IMR-90 (cell line): ENCODE measurements at regions not wholly inside any gene's neighbourhood (a gene's known extent, or its start where the extent isn't known, plus 50 kb on each side); places are given as distances from the start of the nearest gene placed in this dataset.

Source experiments
- ATAC-seq: fragments of 200-7000 bp; cut with Tn5 transposase; 2 replicates; pipeline ENCODE4 v1.9.1; 2020; ENCODE audit warnings: low read depth, mild to moderate bottlenecking, moderate library complexity
- BruUV-seq: library from RNA; stranded (reverse); fragments of 400-500 nt; replicated peaks from 2 replicates; lab custom pipeline; 2021; lab: Mats Ljungman, UMichigan
- CTCF ChIA-PET: fragments of 300-600 bp; formaldehyde crosslinking; extraction: SDS; loops from one replicate; lab custom pipeline; 2021; ENCODE audit warnings: antibody characterized with exemption; lab: Yijun Ruan, JAX
- POLR2A ChIA-PET: fragments of 300-600 bp; sonication (Branson Sonifier 250); formaldehyde crosslinking; loops from one replicate; lab custom pipeline; 2022; ENCODE audit warnings: antibody characterized with exemption; ENCODE audit not compliant: unreplicated experiment; lab: Charles Lee
- DNase-seq: peaks from one replicate; pipeline ENCODE4 v3.0.0; 2013
- H2AFZ ChIP-seq: replicated peaks from 2 replicates; pipeline ENCODE3; 2013; ENCODE audit warnings: low read length, mild to moderate bottlenecking; ENCODE audit not compliant: poor library complexity
- H2AK5ac ChIP-seq: 2 replicates; pipeline ENCODE4 v1.6.1; 2013; ENCODE audit warnings: low read depth, low read length, inconsistent platforms
- H2AK9ac ChIP-seq: replicated peaks from 2 replicates; pipeline ENCODE3; 2013; ENCODE audit warnings: mild to moderate bottlenecking, low read depth, low read length, moderate library complexity; ENCODE audit not compliant: poor library complexity
- H2BK120ac ChIP-seq: 2 replicates; pipeline ENCODE4 v1.6.1; 2013; ENCODE audit warnings: low read depth, low read length, inconsistent platforms
- H2BK15ac ChIP-seq: 3 replicates; pipeline ENCODE4 v1.6.1; 2013; ENCODE audit warnings: low read depth, low read length, inconsistent platforms
- H2BK20ac ChIP-seq: 2 replicates; pipeline ENCODE4 v1.6.1; 2013; ENCODE audit warnings: low read depth, mild to moderate bottlenecking, inconsistent platforms, low read length, moderate library complexity
- H2BK5ac ChIP-seq: 2 replicates; pipeline ENCODE4 v1.6.1; 2013; ENCODE audit warnings: mild to moderate bottlenecking, low read depth, low read length, inconsistent platforms; ENCODE audit not compliant: poor library complexity, severe bottlenecking
- H3K14ac ChIP-seq: replicated peaks from 2 replicates; pipeline ENCODE4 v1.6.1; 2013; ENCODE audit warnings: low read depth, low read length, inconsistent platforms
- H3K18ac ChIP-seq: 2 replicates; pipeline ENCODE4 v1.6.1; 2013; ENCODE audit warnings: low read depth, low read length, control low read depth
- H3K23ac ChIP-seq: 2 replicates; pipeline ENCODE4 v1.6.1; 2013; ENCODE audit warnings: low read depth, low read length, inconsistent platforms
- H3K27ac ChIP-seq: 2 replicates; pipeline ENCODE4 v1.5.1; 2013; ENCODE audit warnings: mild to moderate bottlenecking, control low read depth, low read length; ENCODE audit not compliant: insufficient read depth
- H3K27me3 ChIP-seq: 2 replicates; pipeline ENCODE4 v1.6.1; 2013; ENCODE audit warnings: low read length; ENCODE audit not compliant: control insufficient read depth, insufficient read depth
- H3K36me3 ChIP-seq: 2 replicates; pipeline ENCODE4 v1.6.1; 2013; ENCODE audit warnings: low read length, mixed read lengths; ENCODE audit not compliant: control insufficient read depth, insufficient read depth
- H3K4ac ChIP-seq: 2 replicates; pipeline ENCODE4 v1.6.1; 2013; ENCODE audit warnings: low read depth, low read length, inconsistent platforms
- H3K4me1 ChIP-seq: 2 replicates; pipeline ENCODE4 v1.6.1; 2013; ENCODE audit warnings: low read length, mixed read lengths; ENCODE audit not compliant: control insufficient read depth, insufficient read depth
- H3K4me2 ChIP-seq: 2 replicates; pipeline ENCODE4 v1.6.1; 2013; ENCODE audit warnings: low read depth, mild to moderate bottlenecking, control low read depth, low read length, moderate library complexity
- H3K4me3 ChIP-seq: 2 replicates; pipeline ENCODE4 v1.5.1; 2013; ENCODE audit warnings: low read depth, mild to moderate bottlenecking, control low read depth, low read length, moderate library complexity; ENCODE audit not compliant: insufficient read depth
- H3K56ac ChIP-seq: 2 replicates; pipeline ENCODE4 v1.6.1; 2013; ENCODE audit warnings: low read length, inconsistent platforms; ENCODE audit not compliant: insufficient read depth; ENCODE audit errors: extremely low read depth
- H3K79me1 ChIP-seq, 2 experiments: 2 replicates each; pipeline ENCODE4 v1.6.1; 2013; ENCODE audit warnings: low read length in 2 of 2, inconsistent platforms in 1 of 2, low read depth in 1 of 2
- H3K9ac ChIP-seq: 2 replicates; pipeline ENCODE4 v1.6.1; 2013; ENCODE audit warnings: low read depth, low read length, control low read depth
- H3K9me1 ChIP-seq: 2 replicates; pipeline ENCODE4 v1.6.1; 2013; ENCODE audit warnings: low read length, inconsistent platforms; ENCODE audit not compliant: insufficient read depth
- H3K9me3 ChIP-seq: 2 replicates; pipeline ENCODE4 v1.6.1; 2013; ENCODE audit warnings: low read length; ENCODE audit not compliant: control insufficient read depth, insufficient read depth
- H4K20me1 ChIP-seq: 2 replicates; pipeline ENCODE4 v1.6.1; 2013; ENCODE audit warnings: low read length, inconsistent platforms; ENCODE audit not compliant: insufficient read depth
- H4K5ac ChIP-seq: 2 replicates; pipeline ENCODE4 v1.6.1; 2013; ENCODE audit warnings: mild to moderate bottlenecking, low read depth, low read length, control low read depth
- H4K8ac ChIP-seq, 2 experiments: 2 replicates each; pipeline ENCODE4 v1.6.1; 2013; ENCODE audit warnings: low read depth in 2 of 2, low read length in 2 of 2, control low read depth in 1 of 2, inconsistent platforms in 1 of 2
- H4K91ac ChIP-seq: 2 replicates; pipeline ENCODE4 v1.6.1; 2013; ENCODE audit warnings: low read depth, low read length, inconsistent platforms; ENCODE audit not compliant: insufficient read depth
- BHLHE40 ChIP-seq: fragments of 150-350 bp; IDR thresholded peaks from 2 replicates; pipeline ENCODE4 v1.6.1; 2016; ENCODE audit warnings: mild to moderate bottlenecking, low read depth, low read length
- CEBPB ChIP-seq: IDR thresholded peaks from 2 replicates; pipeline ENCODE4 v1.6.1; 2012; ENCODE audit warnings: low read depth, low read length, improper control_type of control experiment
- CHD1 ChIP-seq: IDR thresholded peaks from 2 replicates; pipeline ENCODE4 v1.6.1; 2012; ENCODE audit warnings: low read depth, low read length, improper control_type of control experiment
- CTCF ChIP-seq: conservative IDR thresholded peaks from 2 replicates; pipeline ENCODE4 v1.5.1; 2012; ENCODE audit warnings: mild to moderate bottlenecking, low read depth, low read length, improper control_type of control experiment
- ELK1 ChIP-seq: fragments of 150-350 bp; IDR thresholded peaks from 2 replicates; pipeline ENCODE4 v1.6.1; 2016; ENCODE audit warnings: low read depth, mild to moderate bottlenecking, low read length, moderate library complexity, borderline replicate concordance
- FOS ChIP-seq: fragments of 150-350 bp; IDR thresholded peaks from 2 replicates; pipeline ENCODE4 v1.6.1; 2016; ENCODE audit warnings: low read depth, low read length
- MAFK ChIP-seq: IDR thresholded peaks from 2 replicates; pipeline ENCODE4 v1.6.1; 2012; ENCODE audit warnings: low read depth, low read length, improper control_type of control experiment
- MAZ ChIP-seq: IDR thresholded peaks from 2 replicates; pipeline ENCODE4 v1.6.1; 2012; ENCODE audit warnings: low read depth, mild to moderate bottlenecking, low read length, improper control_type of control experiment, moderate library complexity, borderline replicate concordance
- MXI1 ChIP-seq: IDR thresholded peaks from 2 replicates; pipeline ENCODE4 v1.6.1; 2012; ENCODE audit warnings: low read depth, mild to moderate bottlenecking, low read length, moderate library complexity, borderline replicate concordance
- NFE2L2 ChIP-seq: fragments of 150-350 bp; IDR thresholded peaks from 2 replicates; pipeline ENCODE4 v1.6.1; 2016; ENCODE audit warnings: low read depth, mild to moderate bottlenecking, low read length
- POLR2A ChIP-seq: IDR thresholded peaks from 2 replicates; pipeline ENCODE4 v1.6.1; 2012; ENCODE audit warnings: mild to moderate bottlenecking, low read depth, low read length
- RAD21 ChIP-seq: IDR thresholded peaks from 2 replicates; pipeline ENCODE4 v1.6.1; 2012; ENCODE audit warnings: low read length, improper control_type of control experiment
- RCOR1 ChIP-seq: IDR thresholded peaks from 2 replicates; pipeline ENCODE4 v1.6.1; 2012; ENCODE audit warnings: mild to moderate bottlenecking, low read length, improper control_type of control experiment; ENCODE audit not compliant: insufficient replicate concordance
- RFX5 ChIP-seq: IDR thresholded peaks from 2 replicates; pipeline ENCODE4 v1.8.0; 2012; ENCODE audit warnings: low read depth, mild to moderate bottlenecking, low read length, moderate library complexity
- SMC3 ChIP-seq: fragments of 150-350 bp; IDR thresholded peaks from 2 replicates; pipeline ENCODE4 v1.6.1; 2016; ENCODE audit warnings: low read depth, mild to moderate bottlenecking, antibody characterized with exemption, low read length, moderate library complexity
- USF2 ChIP-seq: fragments of 150-350 bp; IDR thresholded peaks from 2 replicates; pipeline ENCODE4 v1.6.1; 2017; ENCODE audit warnings: mild to moderate bottlenecking, antibody characterized with exemption, low read length, low read depth
- WGBS, 2 experiments: methylation state at CpG; one replicate each; pipeline versions ENCODE4 v1.1.5 to v1.1.7; 2013; ENCODE audit warnings: missing lambda C conversion rate in 2 of 2; ENCODE audit not compliant: insufficient read length in 1 of 2; ENCODE audit errors: extremely low coverage in 2 of 2; 5-methylcytosine and 5-hydroxymethylcytosine counted together
- dilution Hi-C: fragments of 300-500 bp; cut with HindIII; formaldehyde crosslinking; loops from one replicate; pipeline ENCODE4 v1.14.3; 2018; ENCODE audit warnings: low sequenced_read_pairs; ENCODE audit not compliant: unreplicated experiment
- in situ Hi-C: fragments of 300-500 bp; cut with MboI; formaldehyde crosslinking; loops from 3 replicates; pipeline ENCODE4 v1.14.3; 2019; ENCODE audit warnings: low sequenced_read_pairs, inconsistent platforms, mixed read lengths
- intact Hi-C: fragments of 100-400 bp; cut with micrococcal nuclease; formaldehyde crosslinking; loops from 2 replicates; pipeline ENCODE4 v1.10.0; 2022

- Histone ChIP-seq H3K4me1 (no peaks in the 10 kb centered on the region), H3K23ac (no peak overlapping the region), H3K4ac (no peak overlapping the region), H2AFZ (no peak overlapping the region), H3K27me3 (peaks cover 43% of the 10 kb centered on the region), H2AK5ac (no peak overlapping the region), H3K14ac (no peak overlapping the region), H3K18ac (no peak overlapping the region), H4K91ac (no peak overlapping the region), H2AK9ac (no peak overlapping the region), H3K56ac (no peak overlapping the region), H2BK5ac (no peak overlapping the region), H3K27ac (no peak overlapping the region), H3K4me2 (no peak overlapping the region), H4K20me1 (no peaks in the 10 kb centered on the region), H3K79me1 (no peaks in the 10 kb centered on the region), H3K9ac (no peak overlapping the region), H4K8ac (no peak overlapping the region), H3K9me3 (no peaks in the 10 kb centered on the region), H3K36me3 (no peaks in the 10 kb centered on the region), H3K4me3 (no peak overlapping the region), H2BK120ac (no peak overlapping the region), H3K9me1 (no peaks in the 10 kb centered on the region), H2BK15ac (no peak overlapping the region), H4K5ac (no peak overlapping the region), H2BK20ac (no peak overlapping the region)
- in situ Hi-C loops = no loop called here
- POLR2A ChIA-PET = no interaction called here
- TF ChIP-seq RCOR1 (no peak), NFE2L2 (no peak), SMC3 (no peak), CEBPB (no peak), ELK1 (no peak), MAZ (no peak), MAFK (no peak), BHLHE40 (no peak), RFX5 (no peak), RAD21 (no peak), FOS (no peak), POLR2A (no peak), CTCF (no peak), USF2 (no peak), CHD1 (no peak), MXI1 (no peak)
- DNase-seq (no peak), ATAC-seq (no peak)
- WGBS, 2 experiments = no CpG with 5 or more reads among the region's 1 CpG
- intact Hi-C loops = no loop called here
- CTCF ChIA-PET = interaction anchor here (0.6 kb wide), 1 partner anchor 126 kb away, joined by 3 read pairs; no protein-coding TSS in a partner anchor
- dilution Hi-C loops = no loop called here
- no TSS peak for BruUV-seq
Observed at GRCh38 chr3:193998123-193998448, 137.9 kb upstream of the HES1 start.
